ENCODE measurements at regions not wholly inside any gene's neighbourhood (a gene's known extent, or its start where the extent isn't known, plus 50 kb on each side); places are given as distances from the start of the nearest gene placed in this dataset.
"Not testable (repeated sequence)": the region's sequence is repeated elsewhere in the genome, so short reads cannot be mapped to it uniquely, and the experiment has no call there.

- DNase-seq (no peak), ATAC-seq (no peak)
- Mint-ChIP-seq H3K9me3 (peaks cover 11 to 22% of the 10 kb centered on the region in 2 donors), H3K27me3 (ENCODE audit: low read depth in 2 of 2) (no peaks in the 10 kb centered on the region), H3K4me1 (no peaks in the 10 kb centered on the region), H3K4me3 (no peak overlapping the region), H3K36me3 (peaks cover 18% of the 10 kb centered on the region), H3K27ac (no peak overlapping the region)
- TF ChIP-seq CTCF (IDR thresholded peaks at IDR 0.05) = no peak
- Histone ChIP-seq H3K27me3 (ENCODE audit: control insufficient read depth, insufficient read depth, low read length) (no peaks in the 10 kb centered on the region), H3K27ac (ENCODE audit: low read length) (no peak overlapping the region), H3K9me3 (ENCODE audit: control insufficient read depth, insufficient read depth, low read length) (peaks cover 7% of the 10 kb centered on the region), H3K4me3 (ENCODE audit: low read length) (no peak overlapping the region), H3K4me1 (ENCODE audit: control insufficient read depth, insufficient read depth, low read length) (no peaks in the 10 kb centered on the region), H3K36me3 (ENCODE audit: control insufficient read depth, insufficient read depth, low read length) (no peaks in the 10 kb centered on the region)
- 29% methylated on average over 1 of the region's 3 CpGs for WGBS (ENCODE audit: insufficient coverage)
- intact Hi-C loops (cut with micrococcal nuclease) = no loop called here
These were observed 163.6 kb upstream of the GRM7 start for GRCh38 chr3:6697285-6697684.

DNA sequence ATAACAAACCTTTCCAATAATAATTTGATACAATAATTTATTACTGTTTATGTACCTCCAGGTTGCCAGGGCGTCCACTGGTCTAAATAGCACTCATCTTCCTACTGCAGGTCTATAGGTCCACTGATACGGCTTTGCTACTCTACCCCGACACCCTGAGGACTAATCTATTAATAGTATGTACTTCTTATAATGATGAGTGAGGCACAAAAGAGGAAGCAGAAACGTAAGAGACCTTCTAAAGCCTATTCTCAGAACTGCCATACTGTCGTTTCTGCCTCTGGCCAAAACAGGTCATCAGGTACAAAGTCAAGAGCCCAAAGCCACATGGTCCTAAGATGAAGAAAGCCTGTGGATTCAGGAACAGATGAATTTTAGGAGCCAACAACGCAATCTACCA, 163.2 kb upstream of the GRM7 start:
- no peak overlapping the region for H3K27ac Mint-ChIP-seq
- 91% methylated on average over 4 of the region's 6 CpGs for WGBS (ENCODE audit: insufficient coverage)
- no peaks in the 10 kb centered on the region for H3K4me1 Mint-ChIP-seq

GRCh38 chr3:6704817-6705216, 156.1 kb upstream of the GRM7 start:
- H3K27me3 Mint-ChIP-seq (ENCODE audit: low read depth in 2 of 2); H3K27ac Mint-ChIP-seq; H3K27ac ChIP-seq (ENCODE audit: low read length); H3K36me3 ChIP-seq (ENCODE audit: control insufficient read depth, insufficient read depth, low read length); H3K4me1 ChIP-seq (ENCODE audit: control insufficient read depth, insufficient read depth, low read length); H3K4me1 Mint-ChIP-seq; DNase-seq; intact Hi-C loops (cut with micrococcal nuclease); ATAC-seq; H3K9me3 ChIP-seq (ENCODE audit: control insufficient read depth, insufficient read depth, low read length); H3K4me3 ChIP-seq (ENCODE audit: low read length); H3K4me3 Mint-ChIP-seq; H3K27me3 ChIP-seq (ENCODE audit: control insufficient read depth, insufficient read depth, low read length): not testable (repeated sequence)
- Mint-ChIP-seq H3K36me3 (peaks cover 31% of the 10 kb centered on the region), H3K9me3 (peaks cover 28 to 48% of the 10 kb centered on the region in 2 donors)
- WGBS (ENCODE audit: insufficient coverage) = 73% methylated on average over 3 of the region's 5 CpGs

More for the DNA sequence above, 163.2 kb upstream of the GRM7 start:
- Mint-ChIP-seq H3K36me3 (peaks cover 22% of the 10 kb centered on the region), H3K27me3 (ENCODE audit: low read depth in 2 of 2) (no peaks in the 10 kb centered on the region), H3K9me3 (peaks cover 13 to 25% of the 10 kb centered on the region in 2 donors), H3K4me3 (no peak overlapping the region)
- Histone ChIP-seq H3K9me3 (ENCODE audit: control insufficient read depth, insufficient read depth, low read length) (peaks cover 7% of the 10 kb centered on the region), H3K4me1 (ENCODE audit: control insufficient read depth, insufficient read depth, low read length) (no peaks in the 10 kb centered on the region), H3K36me3 (ENCODE audit: control insufficient read depth, insufficient read depth, low read length) (no peaks in the 10 kb centered on the region), H3K27ac (ENCODE audit: low read length) (no peak overlapping the region), H3K27me3 (ENCODE audit: control insufficient read depth, insufficient read depth, low read length) (no peaks in the 10 kb centered on the region), H3K4me3 (ENCODE audit: low read length) (no peak overlapping the region)
- TF ChIP-seq CTCF (IDR thresholded peaks at IDR 0.05) = no peak
- intact Hi-C loops (cut with micrococcal nuclease) = no loop called here
- no peak for ATAC-seq
- no peak for DNase-seq

GRCh38 chr3:6706777-6707176, 154.1 kb upstream of the GRM7 start:
- no peaks in the 10 kb centered on the region for H3K4me1 ChIP-seq (ENCODE audit: control insufficient read depth, insufficient read depth, low read length)
- TF ChIP-seq CTCF (IDR thresholded peaks at IDR 0.05) = no peak
- WGBS (ENCODE audit: insufficient coverage) = 60% methylated on average over 1 of the region's 2 CpGs
- intact Hi-C loops (cut with micrococcal nuclease) = no loop called here
- Mint-ChIP-seq H3K9me3 (peaks cover 25 to 41% of the 10 kb centered on the region in 2 donors), H3K4me3 (no peak overlapping the region), H3K27me3 (ENCODE audit: low read depth in 2 of 2) (no peaks in the 10 kb centered on the region), H3K36me3 (peaks cover 18% of the 10 kb centered on the region), H3K4me1 (no peaks in the 10 kb centered on the region), H3K27ac (no peak overlapping the region)
- no peaks in the 10 kb centered on the region for H3K27me3 ChIP-seq (ENCODE audit: control insufficient read depth, insufficient read depth, low read length)
- ATAC-seq (no peak), DNase-seq (no peak)
- H3K9me3 ChIP-seq (ENCODE audit: control insufficient read depth, insufficient read depth, low read length) = no peaks in the 10 kb centered on the region
- H3K4me3 ChIP-seq (ENCODE audit: low read length) = no peak overlapping the region
- H3K36me3 ChIP-seq (ENCODE audit: control insufficient read depth, insufficient read depth, low read length) = no peaks in the 10 kb centered on the region
- H3K27ac ChIP-seq (ENCODE audit: low read length) = no peak overlapping the region

All from natural killer cell (primary cell).